ENCODE measurements at regions not wholly inside any gene's neighbourhood (a gene's known extent, or its start where the extent isn't known, plus 50 kb on each side); places are given as distances from the start of the nearest gene placed in this dataset.

GRCh38 chr6:163930012-163930411 is 515.5 kb downstream of the QKI start:
- no peak for DNase-seq (ENCODE audit: low spot score)
- no peak for TF ChIP-seq CTCF (IDR thresholded peaks at IDR 0.05; ENCODE audit: extremely low read depth, missing control alignments)

- TF ChIP-seq CTCF (IDR thresholded peaks at IDR 0.05; ENCODE audit: extremely low read depth, missing control alignments), result no peak
- DNase-seq (ENCODE audit: low spot score), result no peak
Observed at GRCh38 chr6:163929538-163929937, 515.0 kb downstream of the QKI start.

- DNase-seq (ENCODE audit: low spot score), result no peak
- TF ChIP-seq CTCF (IDR thresholded peaks at IDR 0.05; ENCODE audit: extremely low read depth, missing control alignments), result no peak
Observed at GRCh38 chr6:163926642-163927041, 512.1 kb downstream of the QKI start.

- DNase-seq (ENCODE audit: low spot score), result no peak
- no peak for TF ChIP-seq CTCF (IDR thresholded peaks at IDR 0.05; ENCODE audit: extremely low read depth, missing control alignments)
Observed at GRCh38 chr6:163925839-163926238, 511.3 kb downstream of the QKI start.

GRCh38 chr6:163923658-163924411 is 509.3 kb downstream of the QKI start:
- TF ChIP-seq CTCF (IDR thresholded peaks at IDR 0.05; ENCODE audit: extremely low read depth, missing control alignments), result no peak
- DNase-seq (ENCODE audit: low spot score), result no peak

GRCh38 chr6:163922562-163922961 is 508.0 kb downstream of the QKI start:
- DNase-seq (ENCODE audit: low spot score), result no peak
- TF ChIP-seq CTCF (IDR thresholded peaks at IDR 0.05; ENCODE audit: extremely low read depth, missing control alignments), result no peak

- no peak for TF ChIP-seq CTCF (IDR thresholded peaks at IDR 0.05; ENCODE audit: extremely low read depth, missing control alignments)
- no peak for DNase-seq (ENCODE audit: low spot score)
Observed at GRCh38 chr6:163919652-163920051, 505.1 kb downstream of the QKI start.

All from GM20000 (cell line).